GM23248 (cell line): ENCODE measurements at regions not wholly inside any gene's neighbourhood (a gene's known extent, or its start where the extent isn't known, plus 50 kb on each side); places are given as distances from the start of the nearest gene placed in this dataset.

Experiments
- EZH2 ChIP-seq: fragments of 200-600 bp; sonication (generic); IDR thresholded peaks from 2 replicates; pipeline ENCODE4 v1.6.1; 2018; ENCODE audit warnings: antibody characterized with exemption, mild to moderate bottlenecking; ENCODE audit not compliant: insufficient read depth, poor library complexity, severe bottlenecking
- EZH2phosphoT487 ChIP-seq: fragments of 200-600 bp; sonication (generic); IDR thresholded peaks from 2 replicates; pipeline ENCODE4 v1.6.1; 2018; ENCODE audit warnings: antibody characterized with exemption, moderate library complexity, mild to moderate bottlenecking, low read depth; ENCODE audit not compliant: insufficient read depth

GRCh38 chr4:58265734-58266133 lies 1155.5 kb upstream of the IGFBP7 start:
- no peak for TF ChIP-seq EZH2
- no peak for TF ChIP-seq EZH2phosphoT487
